ENCODE measurements at regions not wholly inside any gene's neighbourhood (a gene's known extent, or its start where the extent isn't known, plus 50 kb on each side); places are given as distances from the start of the nearest gene placed in this dataset.

GRCh38 chr10:14468023-14468441 lies 137.3 kb upstream of the FRMD4A start:
- TF ChIP-seq ESRRA (CRISPR knock-in tag; IDR thresholded peaks at IDR 0.05; ENCODE audit: borderline replicate concordance) (no peak), USF2 (CRISPR knock-in tag; IDR thresholded peaks at IDR 0.05) (no peak), CTCF (IDR thresholded peaks at IDR 0.05) (no peak), ATF2 (CRISPR knock-in tag; IDR thresholded peaks at IDR 0.05; ENCODE audit: borderline replicate concordance, low read depth) (no peak), SP1 (CRISPR knock-in tag; conservative IDR thresholded peaks at IDR 0.05) (no peak), ERG (CRISPR knock-in tag; IDR thresholded peaks at IDR 0.05) (no peak), FOXP4 (CRISPR knock-in tag; IDR thresholded peaks at IDR 0.05) (no peak), CREB1 (CRISPR knock-in tag; IDR thresholded peaks at IDR 0.05) (no peak)

Measured in WTC11 (cell line).